ENCODE measurements at regions not wholly inside any gene's neighbourhood (a gene's known extent, or its start where the extent isn't known, plus 50 kb on each side); places are given as distances from the start of the nearest gene placed in this dataset.

- Histone ChIP-seq H3K4me3 (no peak overlapping the region), H3K27me3 (no peaks in the 10 kb centered on the region), H3K36me3 (no peaks in the 10 kb centered on the region), H3K27ac (no peak overlapping the region), H3K9me3 (no peaks in the 10 kb centered on the region), H3K4me1 (peaks cover 0 to 30% (median 17%) of the 10 kb centered on the region in 4 donors)
- no peak for TF ChIP-seq CTCF (IDR thresholded peaks at IDR 0.05)
- no peak for TF ChIP-seq POLR2AphosphoS5 (IDR thresholded peaks at IDR 0.05)
- no peak for TF ChIP-seq EP300 (IDR thresholded peaks at IDR 0.05)
- TF ChIP-seq POLR2A (IDR thresholded peaks at IDR 0.05) = no peak
- no peak for DNase-seq
- intact Hi-C loops (cut with DNase I; ENCODE audit: low total_unique reads) = no loop called here
These were observed 146.5 kb downstream of the COPS8 start for GRCh38 chr2:237232166-237232565.

GRCh38 chr2:237234268-237234667, 148.6 kb downstream of the COPS8 start:
- DNase-seq = no peak
- peaks cover 0 to 30% (median 17%) of the 10 kb centered on the region in 4 donors for H3K4me1 ChIP-seq
- H3K9me3 ChIP-seq = no peaks in the 10 kb centered on the region
- TF ChIP-seq EP300 (IDR thresholded peaks at IDR 0.05) (peak; percentile 81), CTCF (IDR thresholded peaks at IDR 0.05) (no peak), POLR2AphosphoS5 (IDR thresholded peaks at IDR 0.05) (peak; percentile 41 to 65 (median 41))
- no peaks in the 10 kb centered on the region for H3K36me3 ChIP-seq
- H3K27me3 ChIP-seq = no peaks in the 10 kb centered on the region
- H3K4me3 ChIP-seq = no peak overlapping the region
- 56 to 100% (median 92%) methylated on average over 2 of the region's 2 CpGs for WGBS, 5 donors
- intact Hi-C loops (cut with DNase I; ENCODE audit: low total_unique reads) = no loop called here
- peak overlapping the region in 4 of 5 donors; percentile 13 to 72 (median 50) for H3K27ac ChIP-seq

GRCh38 chr2:237235383-237236095, 149.8 kb downstream of the COPS8 start:
- peaks cover 0 to 9% (median under 1%) of the 10 kb centered on the region in 4 donors for H3K9me3 ChIP-seq
- H3K4me1 ChIP-seq = peaks cover 0 to 30% (median 17%) of the 10 kb centered on the region in 4 donors
- DNase-seq = peak; percentile 65 to 66
- H3K27me3 ChIP-seq = no peaks in the 10 kb centered on the region
- intact Hi-C loops (cut with DNase I; ENCODE audit: low total_unique reads) = no loop called here
- H3K36me3 ChIP-seq = no peaks in the 10 kb centered on the region
- no peak overlapping the region for H3K4me3 ChIP-seq
- TF ChIP-seq POLR2AphosphoS5 (IDR thresholded peaks at IDR 0.05) (no peak), EP300 (IDR thresholded peaks at IDR 0.05) (no peak), CTCF (IDR thresholded peaks at IDR 0.05) (no peak), POLR2A (IDR thresholded peaks at IDR 0.05) (no peak)
- WGBS, 5 donors = 46 to 59% (median 55%) methylated on average over 6 of the region's 6 CpGs
- peak overlapping the region in 3 of 5 donors; percentile 20 to 72 (median 69) for H3K27ac ChIP-seq

- Histone ChIP-seq H3K27me3 (no peaks in the 10 kb centered on the region), H3K4me1 (peaks cover 0 to 30% (median 17%) of the 10 kb centered on the region in 4 donors), H3K4me3 (no peak overlapping the region), H3K36me3 (no peaks in the 10 kb centered on the region), H3K9me3 (peaks cover under 1 to 16% (median 6%) of the 10 kb centered on the region in 4 donors), H3K27ac (peak overlapping the region in 2 of 5 donors; percentile 69 to 72)
- intact Hi-C loops (cut with DNase I; ENCODE audit: low total_unique reads) = no loop called here
- DNase-seq = no peak
- TF ChIP-seq POLR2A (IDR thresholded peaks at IDR 0.05) (no peak), POLR2AphosphoS5 (IDR thresholded peaks at IDR 0.05) (no peak), CTCF (IDR thresholded peaks at IDR 0.05) (no peak)
- WGBS, 5 donors = 74 to 87% (median 84%) methylated on average over 2 of the region's 2 CpGs
These were observed 150.5 kb downstream of the COPS8 start for GRCh38 chr2:237236188-237236587.

All from stomach (tissue), 8 donors.